ENCODE measurements at regions not wholly inside any gene's neighbourhood (a gene's known extent, or its start where the extent isn't known, plus 50 kb on each side); places are given as distances from the start of the nearest gene placed in this dataset.

- Histone ChIP-seq H3K4me3 (ENCODE audit: low read depth, low read length) (no peak overlapping the region), H3K27me3 (ENCODE audit: control insufficient read depth, insufficient read depth, low read length) (peaks cover 9% of the 10 kb centered on the region), H3K36me3 (ENCODE audit: control insufficient read depth, insufficient read depth, low read length) (no peaks in the 10 kb centered on the region)
- TF ChIP-seq CTCF (IDR thresholded peaks at IDR 0.05; ENCODE audit: insufficient read depth, low read length, poor library complexity, severe bottlenecking): no peak
- no peak for DNase-seq (ENCODE audit: low read depth)
These were observed 51.6 kb upstream of the HOXC13 start for GRCh38 chr12:53887006-53887405.

GRCh38 chr12:53887881-53888280 is 50.8 kb upstream of the HOXC13 start:
- Histone ChIP-seq H3K27me3 (ENCODE audit: control insufficient read depth, insufficient read depth, low read length) (peaks cover 9% of the 10 kb centered on the region), H3K36me3 (ENCODE audit: control insufficient read depth, insufficient read depth, low read length) (no peaks in the 10 kb centered on the region), H3K4me3 (ENCODE audit: low read depth, low read length) (no peak overlapping the region)
- DNase-seq (ENCODE audit: low read depth): no peak
- TF ChIP-seq CTCF (IDR thresholded peaks at IDR 0.05; ENCODE audit: insufficient read depth, low read length, poor library complexity, severe bottlenecking): no peak

Data from kidney epithelial cell (primary cell).